NCI-H146 (cell line): ENCODE measurements at regions not wholly inside any gene's neighbourhood (a gene's known extent, or its start where the extent isn't known, plus 50 kb on each side); places are given as distances from the start of the nearest gene placed in this dataset.

Experiments
- DNase-seq: peaks from one replicate; lab custom pipeline; 2025; lab: John Stamatoyannopoulos, UW

- DNase-seq, result no peak
These were observed 72.3 kb upstream of the PDZRN3 start for GRCh38 chr3:73697020-73697419.

GRCh38 chr3:73695841-73696240 is 71.1 kb upstream of the PDZRN3 start:
- DNase-seq, result no peak

- DNase-seq, result no peak
These were observed 70.4 kb upstream of the PDZRN3 start for GRCh38 chr3:73694983-73695757.

- DNase-seq, result no peak
These were observed 62.6 kb upstream of the PDZRN3 start for GRCh38 chr3:73687106-73688004.

- DNase-seq, result peak; percentile 92
These were observed 60.3 kb upstream of the PDZRN3 start for GRCh38 chr3:73685061-73685460.

- DNase-seq, result no peak
These were observed 59.0 kb upstream of the PDZRN3 start for GRCh38 chr3:73683706-73684105.

- DNase-seq, result no peak
These were observed 56.9 kb upstream of the PDZRN3 start for GRCh38 chr3:73681610-73682009.

GRCh38 chr3:73681198-73681597 is 56.5 kb upstream of the PDZRN3 start:
- no peak for DNase-seq

- peak; percentile 14 for DNase-seq
These were observed 55.8 kb upstream of the PDZRN3 start for GRCh38 chr3:73680391-73681095.

GRCh38 chr3:73677336-73678024 is 52.7 kb upstream of the PDZRN3 start:
- DNase-seq, result no peak
